H1 (cell line): ENCODE measurements at regions not wholly inside any gene's neighbourhood (a gene's known extent, or its start where the extent isn't known, plus 50 kb on each side); places are given as distances from the start of the nearest gene placed in this dataset.

Experiments used
- CTCF ChIA-PET: fragments of 300-600 bp; sonication (Branson Sonifier 250); formaldehyde crosslinking; loops from one replicate; lab custom pipeline; 2021; ENCODE audit not compliant: partially characterized antibody; lab: Charles Lee
- POLR2A ChIA-PET: fragments of 300-600 bp; sonication (Branson Sonifier 250); formaldehyde crosslinking; loops from one replicate; lab custom pipeline; 2021; ENCODE audit warnings: inconsistent platforms; ENCODE audit not compliant: partially characterized antibody; lab: Charles Lee
- DNase-seq, 2 experiments: peaks; one replicate each; pipeline versions ENCODE4 v3.0.0 to v3.0.0-alpha.2; 2010 to 2022; ENCODE audit warnings: low spot score in 2 of 2, low read depth in 1 of 2, mixed read lengths in 1 of 2
- FAIRE-seq: peaks from 2 replicates; lab custom pipeline; 2011; peaks lifted over from hg19 to GRCh38; lab: Jason Lieb, UNC
- H2AFZ ChIP-seq: 2 replicates; pipeline ENCODE4 v1.8.1; 2012; ENCODE audit warnings: low read length, inconsistent platforms
- H2AK5ac ChIP-seq: 2 replicates; pipeline ENCODE4 v1.6.1; 2013; ENCODE audit warnings: low read depth, low read length
- H2BK120ac ChIP-seq: replicated peaks from 2 replicates; pipeline ENCODE3; 2013; ENCODE audit warnings: low read depth, low read length, inconsistent platforms
- H2BK12ac ChIP-seq: 2 replicates; pipeline ENCODE4 v1.6.1; 2013; ENCODE audit warnings: low read depth, low read length
- H2BK15ac ChIP-seq: 2 replicates; pipeline ENCODE4 v1.6.1; 2013; ENCODE audit warnings: low read length
- H2BK20ac ChIP-seq: 2 replicates; pipeline ENCODE4 v1.6.1; 2013; ENCODE audit warnings: low read length
- H2BK5ac ChIP-seq: 2 replicates; pipeline ENCODE4 v1.6.1; 2013; ENCODE audit warnings: low read depth, low read length
- H3K14ac ChIP-seq: 2 replicates; pipeline ENCODE4 v1.6.1; 2013; ENCODE audit warnings: inconsistent platforms; ENCODE audit not compliant: insufficient read length
- H3K18ac ChIP-seq: 2 replicates; pipeline ENCODE4 v1.6.1; 2013; ENCODE audit warnings: low read length; ENCODE audit errors: extremely low read depth
- H3K23ac ChIP-seq: 2 replicates; pipeline ENCODE4 v1.6.1; 2013; ENCODE audit warnings: inconsistent platforms; ENCODE audit not compliant: insufficient read length
- H3K23me2 ChIP-seq: 2 replicates; pipeline ENCODE4 v1.6.1; 2013; ENCODE audit warnings: low read depth, low read length
- H3K27ac ChIP-seq: 2 replicates; pipeline ENCODE4 v1.6.1; 2011; ENCODE audit warnings: low read depth, low read length, inconsistent platforms
- H3K27me3 ChIP-seq, 4 experiments: replicated peaks in 1 of 4; 1 replicate in 1 of 4; 2 replicates in 3 of 4; pipeline versions ENCODE4 v1.6.1 to v1.8.1; 2011 to 2013; ENCODE audit warnings: low read length in 3 of 4, mild to moderate bottlenecking in 3 of 4, inconsistent platforms in 2 of 4, mixed read lengths in 2 of 4, moderate library complexity in 1 of 4; ENCODE audit not compliant: control insufficient read depth in 3 of 4, insufficient read depth in 3 of 4; ENCODE audit errors: extremely low read depth in 1 of 4
- H3K36me3 ChIP-seq, 4 experiments: 2 replicates each; pipeline versions ENCODE4 v1.6.1 to v1.8.1; 2011 to 2013; ENCODE audit warnings: mild to moderate bottlenecking in 4 of 4, low read length in 3 of 4, moderate library complexity in 2 of 4, control low read depth in 1 of 4, inconsistent platforms in 1 of 4; ENCODE audit not compliant: insufficient read depth in 4 of 4, control insufficient read depth in 2 of 4
- H3K4ac ChIP-seq: replicated peaks from 2 replicates; pipeline ENCODE3; 2013; ENCODE audit warnings: low read length, low read depth, mixed read lengths, inconsistent platforms; ENCODE audit not compliant: insufficient read length
- H3K4me1 ChIP-seq, 4 experiments: replicated peaks in 1 of 4; 1 replicate in 1 of 4; 2 replicates in 3 of 4; pipeline versions ENCODE4 v1.6.1 to v1.8.1; 2011 to 2013; ENCODE audit warnings: low read length in 3 of 4, inconsistent platforms in 2 of 4, mixed read lengths in 1 of 4; ENCODE audit not compliant: insufficient read depth in 4 of 4, control insufficient read depth in 3 of 4
- H3K4me2 ChIP-seq, 2 experiments: 2 replicates each; pipeline versions ENCODE4 v1.6.1 to v1.8.1; 2011 to 2013; ENCODE audit warnings: low read depth in 2 of 2, low read length in 2 of 2, control low read depth in 1 of 2, inconsistent platforms in 1 of 2, mild to moderate bottlenecking in 1 of 2; ENCODE audit not compliant: insufficient read depth in 1 of 2
- H3K4me3 ChIP-seq, 4 experiments: fragments of 200-600, 300-600 bp in 1 of 4; sonication (generic), shearing (Covaris generic), sonication (Bioruptor Twin) in 1 of 4; 2 replicates each; pipeline versions ENCODE4 v1.5.1 to v1.8.1; 2011 to 2016; ENCODE audit warnings: low read length in 4 of 4, low read depth in 3 of 4, control low read depth in 2 of 4, inconsistent platforms in 2 of 4, mild to moderate bottlenecking in 2 of 4, mixed read lengths in 1 of 4, moderate library complexity in 1 of 4; ENCODE audit not compliant: insufficient read depth in 2 of 4; ENCODE audit errors: extremely low read depth in 1 of 4
- H3K56ac ChIP-seq: replicated peaks from 2 replicates; pipeline ENCODE3; 2013; ENCODE audit warnings: low read depth, mild to moderate bottlenecking, mixed read lengths, low read length, inconsistent platforms; ENCODE audit not compliant: insufficient read length
- H3K79me1 ChIP-seq: 2 replicates; pipeline ENCODE4 v1.6.1; 2013; ENCODE audit warnings: low read depth, low read length, control low read depth
- H3K79me2 ChIP-seq, 2 experiments: 2 replicates each; pipeline versions ENCODE4 v1.6.1 to v1.8.1; 2012 to 2013; ENCODE audit warnings: low read length in 2 of 2, mild to moderate bottlenecking in 2 of 2, inconsistent platforms in 1 of 2; ENCODE audit not compliant: insufficient read depth in 2 of 2, control insufficient read depth in 1 of 2
- H3K9ac ChIP-seq, 4 experiments: replicated peaks in 1 of 4; 1 replicate in 1 of 4; 2 replicates in 3 of 4; pipeline versions ENCODE4 v1.6.1 to v1.8.1; 2011 to 2013; ENCODE audit warnings: low read depth in 3 of 4, low read length in 3 of 4, control low read depth in 2 of 4, mild to moderate bottlenecking in 2 of 4, moderate library complexity in 2 of 4, inconsistent platforms in 1 of 4; ENCODE audit errors: extremely low read depth in 1 of 4
- H3K9me3 ChIP-seq, 2 experiments: 2 replicates each; pipeline versions ENCODE4 v1.6.1 to v1.8.1; 2012 to 2013; ENCODE audit warnings: mild to moderate bottlenecking in 2 of 2, moderate library complexity in 2 of 2, control low read depth in 1 of 2, inconsistent platforms in 1 of 2, low read depth in 1 of 2, low read length in 1 of 2, mixed read lengths in 1 of 2; ENCODE audit not compliant: insufficient read depth in 2 of 2
- H4K20me1 ChIP-seq, 2 experiments: replicated peaks in 1 of 2; 2 replicates each; pipeline versions ENCODE3 to v1.8.1; 2011 to 2013; ENCODE audit warnings: inconsistent platforms in 2 of 2, low read length in 2 of 2, mild to moderate bottlenecking in 1 of 2; ENCODE audit not compliant: insufficient read depth in 2 of 2, control insufficient read depth in 1 of 2
- H4K5ac ChIP-seq: 2 replicates; pipeline ENCODE4 v1.6.1; 2013; ENCODE audit warnings: low read length, low read depth, mixed read lengths, inconsistent platforms; ENCODE audit not compliant: insufficient read length
- H4K8ac ChIP-seq: 2 replicates; pipeline ENCODE4 v1.8.0; 2013; ENCODE audit warnings: mild to moderate bottlenecking, moderate library complexity, low read length, inconsistent platforms; ENCODE audit not compliant: insufficient read depth; ENCODE audit errors: extremely low read depth
- H4K91ac ChIP-seq: replicated peaks from 2 replicates; pipeline ENCODE3; 2013; ENCODE audit warnings: low read length, mixed read lengths, inconsistent platforms; ENCODE audit not compliant: insufficient read length
- KDM4A ChIP-seq: IDR thresholded peaks from one replicate; pipeline ENCODE4 v1.7.1; 2012; ENCODE audit warnings: low read depth, mild to moderate bottlenecking, moderate library complexity, low read length, inconsistent platforms; ENCODE audit not compliant: severe bottlenecking
- RBBP5 ChIP-seq: IDR thresholded peaks from 2 replicates; pipeline ENCODE4 v1.7.1; 2012; ENCODE audit warnings: low read depth, mild to moderate bottlenecking, inconsistent platforms, low read length, moderate library complexity, borderline replicate concordance
- RXRA ChIP-seq: IDR thresholded peaks from 2 replicates; pipeline ENCODE4 v1.6.1; 2011; ENCODE audit warnings: low read depth, mild to moderate bottlenecking, low read length, moderate library complexity; ENCODE audit not compliant: insufficient read depth
- WGBS, 2 experiments: shearing (Covaris generic) in 1 of 2; methylation state at CpG; one replicate each; pipeline versions ENCODE4 v1.1.6 to v1.1.7; 2013 to 2015; ENCODE audit warnings: low lambda C conversion rate in 2 of 2, mixed read lengths in 2 of 2, inconsistent platforms in 1 of 2, low coverage in 1 of 2, missing lambda C conversion rate in 1 of 2; ENCODE audit not compliant: insufficient replicate concordance in 2 of 2, insufficient coverage in 1 of 2, insufficient read length in 1 of 2; ENCODE audit errors: extremely low coverage in 1 of 2, missing lambda C conversion rate in 1 of 2; 5-methylcytosine and 5-hydroxymethylcytosine counted together

- Histone ChIP-seq H3K36me3 (no peaks in the 10 kb centered on the region), H2AK5ac (no peak overlapping the region), H3K23ac (no peak overlapping the region), H4K5ac (no peak overlapping the region), H3K79me1 (no peaks in the 10 kb centered on the region), H3K79me2 (no peaks in the 10 kb centered on the region), H3K27me3 (0 out of 7 replicates have a peak, but pooled peaks cover 0 to 2% (median 0%) of the 10 kb centered on the region in 4 experiments), H3K23me2 (no peaks in the 10 kb centered on the region; the same call in 1 of the 2 replicates), H3K4me1 (peaks cover 0 to 2% (median 0%) of the 10 kb centered on the region in 4 experiments; a peak in 1 of 7 replicates), H3K27ac (no peak overlapping the region), H4K91ac (no peak overlapping the region), H3K4ac (no peak overlapping the region), H4K8ac (no peak overlapping the region), H2BK12ac (no peak overlapping the region), H2BK120ac (no peak overlapping the region), H2AFZ (peak overlapping the region; percentile 61; the same call in 1 of the 2 replicates), H2BK5ac (no peak overlapping the region), H3K18ac (no peak overlapping the region), H3K9ac (no peak overlapping the region), H3K4me3 (no peak overlapping the region), H2BK15ac (no peak overlapping the region), H3K4me2 (no peak overlapping the region), H4K20me1 (no peaks in the 10 kb centered on the region), H3K14ac (no peak overlapping the region), H2BK20ac (no peak overlapping the region), H3K9me3 (no peaks in the 10 kb centered on the region), H3K56ac (no peak overlapping the region)
- TF ChIP-seq RBBP5 (no peak), RXRA (no peak), KDM4A (no peak)
- 89% methylated on average over 3 of the region's 3 CpGs; no CpG with 5 or more reads in 1 of the 2 experiments for WGBS, 2 experiments
- ChIA-PET POLR2A (no interaction called here), CTCF (interaction anchor here (18.3 kb wide), 1 partner anchor 159 kb away, joined by 286 read pairs; no protein-coding TSS in a partner anchor)
- no peak for FAIRE-seq
- DNase-seq, result no peak
Measured at GRCh38 chr11:123265951-123266350, 70.9 kb upstream of the CLMP start.
